ENCODE measurements at regions not wholly inside any gene's neighbourhood (a gene's known extent, or its start where the extent isn't known, plus 50 kb on each side); places are given as distances from the start of the nearest gene placed in this dataset.

GRCh38 chr11:105236664-105237063 lies 97.1 kb upstream of the CARD18 start:
- intact Hi-C loops (cut with micrococcal nuclease; ENCODE audit: unreplicated experiment) (no loop called here), in situ Hi-C loops (cut with MboI) (no loop called here)
- ChIA-PET POLR2A (no interaction called here), RAD21 (ENCODE audit: unreplicated experiment) (no interaction called here), SMC1A (ENCODE audit: uncharacterized antibody, unreplicated experiment) (no interaction called here), CTCF (no interaction called here)
- Histone ChIP-seq H4K20me1 (ENCODE audit: control insufficient read depth, insufficient read depth) (no peaks in the 10 kb centered on the region), H3K27me3 (replicated peaks in 1 of 2; ENCODE audit: control insufficient read depth in 2 of 2, insufficient read depth in 2 of 2, low read length in 1 of 2) (no peaks in the 10 kb centered on the region), H3K36me3 (ENCODE audit: control insufficient read depth in 2 of 2, insufficient read depth in 2 of 2, low read length in 1 of 2) (no peaks in the 10 kb centered on the region), H3K79me2 (ENCODE audit: control insufficient read depth, insufficient read depth, low read length) (no peaks in the 10 kb centered on the region), H3K27ac (ENCODE audit: control insufficient read depth, insufficient read depth) (no peak overlapping the region), H3K4me1 (ENCODE audit: control insufficient read depth, insufficient read depth, low read length) (no peaks in the 10 kb centered on the region), H3K4me2 (ENCODE audit: control insufficient read depth, insufficient read depth) (no peak overlapping the region), H3K4me3 (no peak overlapping the region), H3K9ac (ENCODE audit: control insufficient read depth, insufficient read depth, low read length) (no peak overlapping the region), H3K9me3 (replicated peaks; ENCODE audit: control insufficient read depth, insufficient read depth, low read length) (no peaks in the 10 kb centered on the region), H2AFZ (ENCODE audit: control insufficient read depth, low read depth, low read length) (no peak overlapping the region)
- no TSS peak for BruUV-seq (replicated peaks)
- no peak for FAIRE-seq
- ATAC-seq, result no peak
- WGBS (ENCODE audit: insufficient coverage, insufficient replicate concordance, low lambda C conversion rate, missing lambda C conversion rate), result 40% methylated on average over 2 of the region's 2 CpGs
- no peak for DNase-seq (ENCODE audit: low read depth, low spot score)
- TF ChIP-seq NFIC (IDR thresholded peaks at IDR 0.05; ENCODE audit: low read depth, low read length), result no peak
- no peak for TF ChIP-seq POU2F2 (IDR thresholded peaks at IDR 0.05; ENCODE audit: borderline replicate concordance, low read depth, low read length)
- TF ChIP-seq ZZZ3 (IDR thresholded peaks at IDR 0.05; ENCODE audit: control insufficient read depth, insufficient read length, low read depth), result no peak
- TF ChIP-seq NR2C1 (IDR thresholded peaks at IDR 0.05), result no peak
- no peak for TF ChIP-seq BCLAF1 (IDR thresholded peaks at IDR 0.05)
- no peak for TF ChIP-seq GABPA (IDR thresholded peaks at IDR 0.05; ENCODE audit: low read depth)
- TF ChIP-seq SMC3 (IDR thresholded peaks at IDR 0.05; ENCODE audit: borderline replicate concordance, low read length), result no peak
- no peak for TF ChIP-seq SREBF2 (IDR thresholded peaks at IDR 0.05; ENCODE audit: low read length)
- no peak for TF ChIP-seq PBX3 (IDR thresholded peaks at IDR 0.05; ENCODE audit: insufficient replicate concordance, low read depth, low read length)
- TF ChIP-seq SMAD5 (IDR thresholded peaks at IDR 0.05; ENCODE audit: low read depth), result no peak
- no peak for TF ChIP-seq SREBF1 (IDR thresholded peaks at IDR 0.05; ENCODE audit: low read length)
- TF ChIP-seq YY1 (IDR thresholded peaks at IDR 0.05; ENCODE audit: low read depth, low read length), result no peak

All from GM12878 (cell line).